ENCODE measurements at regions not wholly inside any gene's neighbourhood (a gene's known extent, or its start where the extent isn't known, plus 50 kb on each side); places are given as distances from the start of the nearest gene placed in this dataset.
A peak's percentile ranks its signal among the peaks of the same experiment; 100 is the strongest.

- TF ChIP-seq THRA (CRISPR knock-in tag; IDR thresholded peaks at IDR 0.05; ENCODE audit: borderline replicate concordance) (peak; percentile 62; the same call in 1 of the 2 replicates), ZNF414 (CRISPR knock-in tag; IDR thresholded peaks at IDR 0.05) (no peak), ZNF180 (CRISPR knock-in tag; IDR thresholded peaks at IDR 0.05; ENCODE audit: borderline replicate concordance, low read depth) (no peak), GMEB1 (CRISPR knock-in tag; IDR thresholded peaks at IDR 0.05; ENCODE audit: borderline replicate concordance) (no peak), SETDB1 (CRISPR knock-in tag; IDR thresholded peaks at IDR 0.05; ENCODE audit: borderline replicate concordance) (no peak), SKI (IDR thresholded peaks at IDR 0.05; ENCODE audit: partially characterized antibody) (no peak), SALL2 (CRISPR knock-in tag; IDR thresholded peaks at IDR 0.05) (no peak), KLF9 (CRISPR knock-in tag; IDR thresholded peaks at IDR 0.05; ENCODE audit: low read depth) (no peak), ZNF597 (CRISPR knock-in tag; IDR thresholded peaks at IDR 0.05) (no peak), NR1H2 (CRISPR knock-in tag; IDR thresholded peaks at IDR 0.05; ENCODE audit: borderline replicate concordance, low read depth) (no peak), RORA (CRISPR knock-in tag; IDR thresholded peaks at IDR 0.05) (no peak), ZNF781 (CRISPR knock-in tag; IDR thresholded peaks at IDR 0.05; ENCODE audit: borderline replicate concordance, not compliant biosample characterization) (no peak)
- TF ChIP-seq, protein P1, sequence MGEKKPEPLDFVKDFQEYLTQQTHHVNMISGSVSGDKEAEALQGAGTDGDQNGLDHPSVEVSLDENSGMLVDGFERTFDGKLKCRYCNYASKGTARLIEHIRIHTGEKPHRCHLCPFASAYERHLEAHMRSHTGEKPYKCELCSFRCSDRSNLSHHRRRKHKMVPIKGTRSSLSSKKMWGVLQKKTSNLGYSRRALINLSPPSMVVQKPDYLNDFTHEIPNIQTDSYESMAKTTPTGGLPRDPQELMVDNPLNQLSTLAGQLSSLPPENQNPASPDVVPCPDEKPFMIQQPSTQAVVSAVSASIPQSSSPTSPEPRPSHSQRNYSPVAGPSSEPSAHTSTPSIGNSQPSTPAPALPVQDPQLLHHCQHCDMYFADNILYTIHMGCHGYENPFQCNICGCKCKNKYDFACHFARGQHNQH (CRISPR knock-in tag; IDR thresholded peaks at IDR 0.05), result no peak
- TF ChIP-seq, protein P2, sequence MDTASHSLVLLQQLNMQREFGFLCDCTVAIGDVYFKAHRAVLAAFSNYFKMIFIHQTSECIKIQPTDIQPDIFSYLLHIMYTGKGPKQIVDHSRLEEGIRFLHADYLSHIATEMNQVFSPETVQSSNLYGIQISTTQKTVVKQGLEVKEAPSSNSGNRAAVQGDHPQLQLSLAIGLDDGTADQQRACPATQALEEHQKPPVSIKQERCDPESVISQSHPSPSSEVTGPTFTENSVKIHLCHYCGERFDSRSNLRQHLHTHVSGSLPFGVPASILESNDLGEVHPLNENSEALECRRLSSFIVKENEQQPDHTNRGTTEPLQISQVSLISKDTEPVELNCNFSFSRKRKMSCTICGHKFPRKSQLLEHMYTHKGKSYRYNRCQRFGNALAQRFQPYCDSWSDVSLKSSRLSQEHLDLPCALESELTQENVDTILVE (CRISPR knock-in tag; IDR thresholded peaks at IDR 0.05), result no peak
- TF ChIP-seq, protein P3, sequence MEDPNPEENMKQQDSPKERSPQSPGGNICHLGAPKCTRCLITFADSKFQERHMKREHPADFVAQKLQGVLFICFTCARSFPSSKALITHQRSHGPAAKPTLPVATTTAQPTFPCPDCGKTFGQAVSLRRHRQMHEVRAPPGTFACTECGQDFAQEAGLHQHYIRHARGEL (CRISPR knock-in tag; IDR thresholded peaks at IDR 0.05), result no peak
- TF ChIP-seq, protein P4, sequence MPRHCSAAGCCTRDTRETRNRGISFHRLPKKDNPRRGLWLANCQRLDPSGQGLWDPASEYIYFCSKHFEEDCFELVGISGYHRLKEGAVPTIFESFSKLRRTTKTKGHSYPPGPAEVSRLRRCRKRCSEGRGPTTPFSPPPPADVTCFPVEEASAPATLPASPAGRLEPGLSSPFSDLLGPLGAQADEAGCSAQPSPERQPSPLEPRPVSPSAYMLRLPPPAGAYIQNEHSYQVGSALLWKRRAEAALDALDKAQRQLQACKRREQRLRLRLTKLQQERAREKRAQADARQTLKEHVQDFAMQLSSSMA (CRISPR knock-in tag; IDR thresholded peaks at IDR 0.05), result no peak
- TF ChIP-seq, protein P5, sequence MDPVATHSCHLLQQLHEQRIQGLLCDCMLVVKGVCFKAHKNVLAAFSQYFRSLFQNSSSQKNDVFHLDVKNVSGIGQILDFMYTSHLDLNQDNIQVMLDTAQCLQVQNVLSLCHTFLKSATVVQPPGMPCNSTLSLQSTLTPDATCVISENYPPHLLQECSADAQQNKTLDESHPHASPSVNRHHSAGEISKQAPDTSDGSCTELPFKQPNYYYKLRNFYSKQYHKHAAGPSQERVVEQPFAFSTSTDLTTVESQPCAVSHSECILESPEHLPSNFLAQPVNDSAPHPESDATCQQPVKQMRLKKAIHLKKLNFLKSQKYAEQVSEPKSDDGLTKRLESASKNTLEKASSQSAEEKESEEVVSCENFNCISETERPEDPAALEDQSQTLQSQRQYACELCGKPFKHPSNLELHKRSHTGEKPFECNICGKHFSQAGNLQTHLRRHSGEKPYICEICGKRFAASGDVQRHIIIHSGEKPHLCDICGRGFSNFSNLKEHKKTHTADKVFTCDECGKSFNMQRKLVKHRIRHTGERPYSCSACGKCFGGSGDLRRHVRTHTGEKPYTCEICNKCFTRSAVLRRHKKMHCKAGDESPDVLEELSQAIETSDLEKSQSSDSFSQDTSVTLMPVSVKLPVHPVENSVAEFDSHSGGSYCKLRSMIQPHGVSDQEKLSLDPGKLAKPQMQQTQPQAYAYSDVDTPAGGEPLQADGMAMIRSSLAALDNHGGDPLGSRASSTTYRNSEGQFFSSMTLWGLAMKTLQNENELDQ (CRISPR knock-in tag; IDR thresholded peaks at IDR 0.05; ENCODE audit: borderline replicate concordance), result no peak
Measured at GRCh38 chr12:123094349-123095077, 56.4 kb downstream of the PITPNM2 start (continued).

All from HepG2 (cell line).